Calu3 (cell line): ENCODE measurements at regions not wholly inside any gene's neighbourhood (a gene's known extent, or its start where the extent isn't known, plus 50 kb on each side); places are given as distances from the start of the nearest gene placed in this dataset.
"Not testable (repeated sequence)": the region's sequence is repeated elsewhere in the genome, so short reads cannot be mapped to it uniquely, and the experiment has no call there.

ENCODE experiments used
- BruUV-seq: library from RNA; stranded (reverse); fragments of 400-500 nt; replicated peaks from 2 replicates; lab custom pipeline; 2021; lab: Mats Ljungman, UMichigan
- CTCF ChIA-PET: fragments of 300-600 bp; sonication (Branson Sonifier 250); formaldehyde crosslinking; loops from one replicate; lab custom pipeline; 2022; ENCODE audit warnings: antibody characterized with exemption; lab: Charles Lee
- DNase-seq: peaks from one replicate; pipeline ENCODE4 v3.0.0; 2022
- H3K27ac Mint-ChIP-seq: one replicate; pipeline ENCODE4 v1.8.0; 2022; ENCODE audit warnings: mixed read lengths; ENCODE audit not compliant: unreplicated experiment
- H3K27me3 Mint-ChIP-seq: one replicate; pipeline ENCODE4 v1.8.0; 2022; ENCODE audit warnings: mixed read lengths; ENCODE audit not compliant: unreplicated experiment
- H3K36me3 Mint-ChIP-seq: one replicate; pipeline ENCODE4 v1.8.0; 2022; ENCODE audit warnings: mild to moderate bottlenecking, moderate library complexity, mixed read lengths; ENCODE audit not compliant: insufficient read depth, unreplicated experiment
- H3K4me1 Mint-ChIP-seq: one replicate; pipeline ENCODE4 v1.8.0; 2022; ENCODE audit warnings: mild to moderate bottlenecking, low read depth, mixed read lengths; ENCODE audit not compliant: unreplicated experiment
- H3K4me3 Mint-ChIP-seq: one replicate; pipeline ENCODE4 v1.8.0; 2022; ENCODE audit warnings: mild to moderate bottlenecking, low read depth, moderate library complexity, mixed read lengths; ENCODE audit not compliant: unreplicated experiment
- H3K9me3 Mint-ChIP-seq: one replicate; pipeline ENCODE4 v1.8.0; 2022; ENCODE audit warnings: low read depth, mixed read lengths; ENCODE audit not compliant: unreplicated experiment
- intact Hi-C: fragments of 100-400 bp; cut with micrococcal nuclease; formaldehyde crosslinking; loops from one replicate; pipeline ENCODE4 v1.10.0; 2022; ENCODE audit not compliant: unreplicated experiment
- TF ChIP-seq, protein P1 (sequence below): fragments of 200-600 bp; IDR thresholded peaks from one replicate; pipeline ENCODE4 v1.8.0; 2022; ENCODE audit warnings: antibody characterized with exemption; ENCODE audit not compliant: unreplicated experiment

DNA sequence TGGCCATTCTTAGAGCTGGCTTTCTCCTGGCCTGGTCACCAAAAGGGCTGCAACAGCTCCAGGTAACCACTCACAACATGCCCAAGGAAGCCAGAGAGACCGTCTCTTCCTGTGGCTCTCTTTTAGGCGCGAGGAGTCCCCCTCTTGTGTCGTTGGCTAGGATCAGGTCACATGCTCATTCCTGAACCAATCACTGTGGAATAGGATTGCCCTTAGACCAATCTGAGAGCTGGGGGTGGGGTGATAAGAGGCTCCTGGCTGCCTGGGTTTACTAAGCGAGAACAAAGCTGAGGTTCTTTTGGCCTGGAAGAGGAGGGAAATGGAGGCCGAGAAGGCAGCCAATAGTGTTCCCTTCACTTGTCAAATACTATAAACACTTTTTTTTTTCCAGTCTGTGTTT is 452.1 kb upstream of the PROX1 start:
- no peaks in the 10 kb centered on the region for H3K36me3 Mint-ChIP-seq

DNA sequence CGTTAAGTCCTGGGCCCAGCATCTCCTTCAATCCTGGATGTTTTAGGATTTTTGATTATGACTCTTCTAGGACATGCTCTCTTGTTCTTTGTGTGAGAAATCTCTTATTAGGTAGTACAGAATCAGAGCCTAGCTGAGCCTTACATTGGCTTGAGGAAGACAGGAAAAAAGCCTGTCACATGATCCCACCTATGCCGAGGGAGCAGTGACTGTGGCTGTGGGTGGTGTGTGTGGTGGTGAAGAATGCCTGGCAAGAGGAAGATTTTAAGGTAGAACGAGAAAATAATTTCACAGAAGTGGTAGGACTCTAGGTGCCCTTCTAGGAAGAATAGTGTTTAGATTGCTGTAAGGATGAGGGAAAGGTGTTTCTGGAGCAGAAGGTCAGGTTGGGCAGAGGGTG is 449.5 kb upstream of the PROX1 start:
- no peaks in the 10 kb centered on the region for H3K4me1 Mint-ChIP-seq
- BruUV-seq: no TSS peak
- CTCF ChIA-PET: no interaction called here
- TF ChIP-seq, protein P1, sequence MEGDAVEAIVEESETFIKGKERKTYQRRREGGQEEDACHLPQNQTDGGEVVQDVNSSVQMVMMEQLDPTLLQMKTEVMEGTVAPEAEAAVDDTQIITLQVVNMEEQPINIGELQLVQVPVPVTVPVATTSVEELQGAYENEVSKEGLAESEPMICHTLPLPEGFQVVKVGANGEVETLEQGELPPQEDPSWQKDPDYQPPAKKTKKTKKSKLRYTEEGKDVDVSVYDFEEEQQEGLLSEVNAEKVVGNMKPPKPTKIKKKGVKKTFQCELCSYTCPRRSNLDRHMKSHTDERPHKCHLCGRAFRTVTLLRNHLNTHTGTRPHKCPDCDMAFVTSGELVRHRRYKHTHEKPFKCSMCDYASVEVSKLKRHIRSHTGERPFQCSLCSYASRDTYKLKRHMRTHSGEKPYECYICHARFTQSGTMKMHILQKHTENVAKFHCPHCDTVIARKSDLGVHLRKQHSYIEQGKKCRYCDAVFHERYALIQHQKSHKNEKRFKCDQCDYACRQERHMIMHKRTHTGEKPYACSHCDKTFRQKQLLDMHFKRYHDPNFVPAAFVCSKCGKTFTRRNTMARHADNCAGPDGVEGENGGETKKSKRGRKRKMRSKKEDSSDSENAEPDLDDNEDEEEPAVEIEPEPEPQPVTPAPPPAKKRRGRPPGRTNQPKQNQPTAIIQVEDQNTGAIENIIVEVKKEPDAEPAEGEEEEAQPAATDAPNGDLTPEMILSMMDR: no peak
- H3K9me3 Mint-ChIP-seq: peaks cover 7% of the 10 kb centered on the region
- H3K36me3 Mint-ChIP-seq: no peaks in the 10 kb centered on the region
- H3K4me3 Mint-ChIP-seq: no peak overlapping the region
- no peak overlapping the region for H3K27ac Mint-ChIP-seq
- intact Hi-C loops: no loop called here
- H3K27me3 Mint-ChIP-seq: peaks cover 14% of the 10 kb centered on the region
- DNase-seq: no peak

More for the DNA sequence above, 452.1 kb upstream of the PROX1 start:
- H3K27ac Mint-ChIP-seq: no peak overlapping the region
- BruUV-seq: no TSS peak
- peaks cover 14% of the 10 kb centered on the region for H3K27me3 Mint-ChIP-seq
- CTCF ChIA-PET: no interaction called here
- H3K9me3 Mint-ChIP-seq: peaks cover 4% of the 10 kb centered on the region
- H3K4me3 Mint-ChIP-seq: no peak overlapping the region
- intact Hi-C loops: no loop called here
- DNase-seq: no peak
- TF ChIP-seq, protein P1: no peak
- H3K4me1 Mint-ChIP-seq: no peaks in the 10 kb centered on the region

- no peaks in the 10 kb centered on the region for H3K36me3 Mint-ChIP-seq
- no peak overlapping the region for H3K27ac Mint-ChIP-seq
- intact Hi-C loops: no loop called here
- no TSS peak for BruUV-seq
- no peaks in the 10 kb centered on the region for H3K4me1 Mint-ChIP-seq
- peaks cover 7% of the 10 kb centered on the region for H3K9me3 Mint-ChIP-seq
- peaks cover 14% of the 10 kb centered on the region for H3K27me3 Mint-ChIP-seq
- CTCF ChIA-PET: no interaction called here
- DNase-seq: no peak
- H3K4me3 Mint-ChIP-seq: no peak overlapping the region
- TF ChIP-seq, protein P1: no peak
These were observed 448.3 kb upstream of the PROX1 start for GRCh38 chr1:213539464-213539863.

DNA sequence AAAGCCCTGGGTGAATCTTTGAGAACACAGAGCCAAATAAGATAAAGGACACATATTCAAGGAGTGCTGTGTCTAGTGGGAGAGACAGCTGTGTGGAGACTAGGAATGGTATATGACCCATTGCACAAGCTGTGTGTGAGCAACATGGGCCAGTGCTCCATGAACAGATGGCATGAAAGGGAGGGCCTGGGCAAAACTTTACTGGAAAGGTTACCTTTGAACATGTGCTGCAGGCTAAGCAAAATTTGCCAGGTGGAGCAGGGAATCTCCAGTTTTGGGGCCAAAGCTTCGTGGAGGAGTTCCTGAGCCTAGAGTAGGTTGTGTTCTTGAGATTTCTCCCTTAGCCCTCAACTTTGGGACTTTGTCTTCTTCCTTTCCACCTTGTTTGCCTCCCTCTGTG is 446.1 kb upstream of the PROX1 start:
- Mint-ChIP-seq H3K4me1 (no peaks in the 10 kb centered on the region), H3K36me3 (no peaks in the 10 kb centered on the region), H3K27me3 (peaks cover 14% of the 10 kb centered on the region), H3K4me3 (no peak overlapping the region), H3K9me3 (peaks cover 3% of the 10 kb centered on the region), H3K27ac (no peak overlapping the region)
- TF ChIP-seq, protein P1: no peak
- no peak for DNase-seq
- intact Hi-C loops: no loop called here
- CTCF ChIA-PET: no interaction called here
- BruUV-seq: no TSS peak

GRCh38 chr1:213545181-213545580 is 442.6 kb upstream of the PROX1 start:
- H3K27me3 Mint-ChIP-seq, H3K4me1 Mint-ChIP-seq, H3K36me3 Mint-ChIP-seq, BruUV-seq, H3K9me3 Mint-ChIP-seq, H3K4me3 Mint-ChIP-seq, DNase-seq, H3K27ac Mint-ChIP-seq, CTCF ChIA-PET, intact Hi-C loops: not testable (repeated sequence)
